ENCODE measurements at regions not wholly inside any gene's neighbourhood (a gene's known extent, or its start where the extent isn't known, plus 50 kb on each side); places are given as distances from the start of the nearest gene placed in this dataset.
"Not testable (repeated sequence)": the region's sequence is repeated elsewhere in the genome, so short reads cannot be mapped to it uniquely, and the experiment has no call there.

- no peak for TF ChIP-seq CTCF (IDR thresholded peaks at IDR 0.05; ENCODE audit: insufficient read depth, low read depth, low read length, missing control alignments)
- DNase-seq (ENCODE audit: low read depth): no peak
Observed at GRCh38 chr7:113751547-113751946, 167.3 kb downstream of the PPP1R3A start.

GRCh38 chr7:113748385-113748784 lies 170.4 kb downstream of the PPP1R3A start:
- not testable (repeated sequence) for DNase-seq (ENCODE audit: low read depth); H3K4me3 ChIP-seq (ENCODE audit: low read depth, low read length)

More at GRCh38 chr7:113751547-113751946, 167.3 kb downstream of the PPP1R3A start:
- no peak overlapping the region for H3K4me3 ChIP-seq (ENCODE audit: low read depth, low read length)

GRCh38 chr7:113742946-113743431 lies 175.8 kb downstream of the PPP1R3A start:
- not testable (repeated sequence) for DNase-seq (ENCODE audit: low read depth); H3K4me3 ChIP-seq (ENCODE audit: low read depth, low read length)

- DNase-seq (ENCODE audit: low read depth): no peak
- TF ChIP-seq CTCF (IDR thresholded peaks at IDR 0.05; ENCODE audit: insufficient read depth, low read depth, low read length, missing control alignments): no peak
- H3K4me3 ChIP-seq (ENCODE audit: low read depth, low read length): no peak overlapping the region
Observed at GRCh38 chr7:113742377-113742776, 176.4 kb downstream of the PPP1R3A start.

GRCh38 chr7:113731571-113731970 lies 187.2 kb downstream of the PPP1R3A start:
- no peak for DNase-seq (ENCODE audit: low read depth)
- no peak for TF ChIP-seq CTCF (IDR thresholded peaks at IDR 0.05; ENCODE audit: insufficient read depth, low read depth, low read length, missing control alignments)
- H3K4me3 ChIP-seq (ENCODE audit: low read depth, low read length): no peak overlapping the region

- DNase-seq (ENCODE audit: low read depth): no peak
- no peak for TF ChIP-seq CTCF (IDR thresholded peaks at IDR 0.05; ENCODE audit: insufficient read depth, low read depth, low read length, missing control alignments)
- H3K4me3 ChIP-seq (ENCODE audit: low read depth, low read length): no peak overlapping the region
Observed at GRCh38 chr7:113730309-113730955, 188.4 kb downstream of the PPP1R3A start.

- no peak overlapping the region for H3K4me3 ChIP-seq (ENCODE audit: low read depth, low read length)
- no peak for DNase-seq (ENCODE audit: low read depth)
- no peak for TF ChIP-seq CTCF (IDR thresholded peaks at IDR 0.05; ENCODE audit: insufficient read depth, low read depth, low read length, missing control alignments)
Observed at GRCh38 chr7:113727486-113727885, 191.3 kb downstream of the PPP1R3A start.

- no peak for TF ChIP-seq CTCF (IDR thresholded peaks at IDR 0.05; ENCODE audit: insufficient read depth, low read depth, low read length, missing control alignments)
- H3K4me3 ChIP-seq (ENCODE audit: low read depth, low read length): no peak overlapping the region
- DNase-seq (ENCODE audit: low read depth): no peak
Observed at GRCh38 chr7:113722006-113722405, 196.8 kb downstream of the PPP1R3A start.
